Neural progenitor cell (in vitro differentiated cells): ENCODE measurements at regions not wholly inside any gene's neighbourhood (a gene's known extent, or its start where the extent isn't known, plus 50 kb on each side); places are given as distances from the start of the nearest gene placed in this dataset.

Experiments
- DNase-seq: peaks from one replicate; pipeline ENCODE4 v3.0.0-alpha.2; 2016; ENCODE audit warnings: low spot score
- H2AFZ ChIP-seq: fragments of 200-600 bp; sonication (generic); replicated peaks from 2 replicates; pipeline ENCODE4 v1.6.1; 2016; ENCODE audit warnings: antibody characterized with exemption
- H3F3A ChIP-seq: fragments of 200-600 bp; sonication (generic); 2 replicates; pipeline ENCODE4 v1.6.1; 2016; ENCODE audit warnings: antibody characterized with exemption, low read depth
- H3K27ac ChIP-seq: fragments of 200-600 bp; sonication (generic); 2 replicates; pipeline ENCODE4 v1.5.1; 2016; ENCODE audit warnings: mild to moderate bottlenecking
- H3K27me3 ChIP-seq: fragments of 200-600 bp; sonication (generic); 2 replicates; pipeline ENCODE4 v1.6.1; 2016; ENCODE audit warnings: mild to moderate bottlenecking, moderate library complexity
- H3K36me3 ChIP-seq: fragments of 200-600 bp; sonication (generic); 2 replicates; pipeline ENCODE4 v1.5.1; 2016
- H3K4me1 ChIP-seq: fragments of 200-600 bp; sonication (generic); 2 replicates; pipeline ENCODE4 v1.6.1; 2016; ENCODE audit warnings: mixed run types
- H3K4me2 ChIP-seq: fragments of 200-600 bp; sonication (generic); 2 replicates; pipeline ENCODE4 v1.6.1; 2016
- H3K4me3 ChIP-seq: fragments of 200-600 bp; sonication (generic); 2 replicates; pipeline ENCODE4 v1.5.1; 2016
- H3K79me2 ChIP-seq: fragments of 200-600 bp; sonication (generic); 2 replicates; pipeline ENCODE4 v1.6.1; 2016; ENCODE audit warnings: low read depth
- H3K9ac ChIP-seq: fragments of 200-600 bp; sonication (generic); 2 replicates; pipeline ENCODE4 v1.6.1; 2016
- H3K9me3 ChIP-seq: fragments of 200-600 bp; sonication (generic); 2 replicates; pipeline ENCODE4 v1.5.1; 2016; ENCODE audit warnings: low read depth
- H4K20me1 ChIP-seq: fragments of 200-600 bp; sonication (generic); 2 replicates; pipeline ENCODE4 v1.6.1; 2016; ENCODE audit warnings: low read depth
- H3K27ac Mint-ChIP-seq: 3 replicates; pipeline ENCODE4 v1.8.0; 2021; ENCODE audit warnings: mixed read lengths
- H3K27me3 Mint-ChIP-seq: 2 replicates; pipeline ENCODE4 v1.8.0; 2022; ENCODE audit warnings: low read depth, mild to moderate bottlenecking, inconsistent platforms, moderate library complexity, mixed read lengths; ENCODE audit not compliant: insufficient read depth
- H3K36me3 Mint-ChIP-seq: 3 replicates; pipeline ENCODE4 v1.8.0; 2021; ENCODE audit warnings: mixed read lengths
- H3K4me1 Mint-ChIP-seq: 3 replicates; pipeline ENCODE4 v1.8.0; 2021; ENCODE audit warnings: mixed read lengths
- H3K4me3 Mint-ChIP-seq: 3 replicates; pipeline ENCODE4 v1.8.0; 2021; ENCODE audit warnings: mild to moderate bottlenecking, moderate library complexity, mixed read lengths
- H3K9me3 Mint-ChIP-seq: 3 replicates; pipeline ENCODE4 v1.8.0; 2020; ENCODE audit warnings: mixed read lengths
- EZH2 ChIP-seq: fragments of 200-600 bp; sonication (generic); IDR thresholded peaks from 2 replicates; pipeline ENCODE4 v1.6.1; 2017; ENCODE audit warnings: antibody characterized with exemption, mild to moderate bottlenecking, moderate library complexity
- EZH2phosphoT487 ChIP-seq: fragments of 200-600 bp; sonication (generic); IDR thresholded peaks from 2 replicates; pipeline ENCODE4 v1.6.1; 2017; ENCODE audit warnings: antibody characterized with exemption
- TF ChIP-seq, protein P1 (sequence below): fragments of 200-600 bp; sonication (generic); IDR thresholded peaks from 2 replicates; pipeline ENCODE4 v1.5.1; 2017; ENCODE audit warnings: antibody characterized with exemption, mild to moderate bottlenecking

DNA sequence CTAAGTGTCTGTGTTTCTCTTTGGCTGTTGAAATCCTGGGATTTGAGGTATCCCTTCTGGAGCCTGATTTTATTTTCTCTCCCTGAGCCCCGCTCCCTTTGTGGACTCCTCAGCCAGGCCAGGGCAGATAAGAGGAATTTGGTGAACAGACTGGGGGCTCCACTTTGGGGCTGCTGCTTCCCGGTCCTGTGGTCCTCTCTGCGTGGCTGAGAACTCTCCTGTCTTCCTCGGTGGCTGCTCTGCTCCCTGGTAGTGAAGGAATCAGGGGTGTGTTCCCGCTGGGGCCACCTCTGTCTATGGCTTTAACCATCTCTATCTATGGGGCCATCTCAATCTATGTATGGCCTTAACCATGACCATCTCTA, 71.7 kb upstream of the SH3PXD2B start:
- TF ChIP-seq, protein P1, sequence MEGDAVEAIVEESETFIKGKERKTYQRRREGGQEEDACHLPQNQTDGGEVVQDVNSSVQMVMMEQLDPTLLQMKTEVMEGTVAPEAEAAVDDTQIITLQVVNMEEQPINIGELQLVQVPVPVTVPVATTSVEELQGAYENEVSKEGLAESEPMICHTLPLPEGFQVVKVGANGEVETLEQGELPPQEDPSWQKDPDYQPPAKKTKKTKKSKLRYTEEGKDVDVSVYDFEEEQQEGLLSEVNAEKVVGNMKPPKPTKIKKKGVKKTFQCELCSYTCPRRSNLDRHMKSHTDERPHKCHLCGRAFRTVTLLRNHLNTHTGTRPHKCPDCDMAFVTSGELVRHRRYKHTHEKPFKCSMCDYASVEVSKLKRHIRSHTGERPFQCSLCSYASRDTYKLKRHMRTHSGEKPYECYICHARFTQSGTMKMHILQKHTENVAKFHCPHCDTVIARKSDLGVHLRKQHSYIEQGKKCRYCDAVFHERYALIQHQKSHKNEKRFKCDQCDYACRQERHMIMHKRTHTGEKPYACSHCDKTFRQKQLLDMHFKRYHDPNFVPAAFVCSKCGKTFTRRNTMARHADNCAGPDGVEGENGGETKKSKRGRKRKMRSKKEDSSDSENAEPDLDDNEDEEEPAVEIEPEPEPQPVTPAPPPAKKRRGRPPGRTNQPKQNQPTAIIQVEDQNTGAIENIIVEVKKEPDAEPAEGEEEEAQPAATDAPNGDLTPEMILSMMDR = no peak
- TF ChIP-seq EZH2phosphoT487 (no peak), EZH2 (no peak)
- H3K4me3 Mint-ChIP-seq = no peak overlapping the region
- H3K9ac ChIP-seq = no peak overlapping the region
- no peak overlapping the region for H3K27ac ChIP-seq
- no peaks in the 10 kb centered on the region for H3K9me3 ChIP-seq
- H3K4me3 ChIP-seq = no peak overlapping the region
- H3K36me3 ChIP-seq = no peaks in the 10 kb centered on the region
- H3K79me2 ChIP-seq = no peaks in the 10 kb centered on the region
- H4K20me1 ChIP-seq = no peaks in the 10 kb centered on the region
- H3F3A ChIP-seq = no peaks in the 10 kb centered on the region
- H3K9me3 Mint-ChIP-seq = peaks cover 10% of the 10 kb centered on the region
- no peak for DNase-seq
- no peaks in the 10 kb centered on the region for H3K27me3 ChIP-seq
- peaks cover 4% of the 10 kb centered on the region for H3K27me3 Mint-ChIP-seq
- no peaks in the 10 kb centered on the region for H3K4me1 ChIP-seq
- H3K4me2 ChIP-seq = no peak overlapping the region
- no peaks in the 10 kb centered on the region for H3K4me1 Mint-ChIP-seq
- peak overlapping the region; percentile 26 for H2AFZ ChIP-seq
- no peaks in the 10 kb centered on the region for H3K36me3 Mint-ChIP-seq
- no peak overlapping the region for H3K27ac Mint-ChIP-seq

DNA sequence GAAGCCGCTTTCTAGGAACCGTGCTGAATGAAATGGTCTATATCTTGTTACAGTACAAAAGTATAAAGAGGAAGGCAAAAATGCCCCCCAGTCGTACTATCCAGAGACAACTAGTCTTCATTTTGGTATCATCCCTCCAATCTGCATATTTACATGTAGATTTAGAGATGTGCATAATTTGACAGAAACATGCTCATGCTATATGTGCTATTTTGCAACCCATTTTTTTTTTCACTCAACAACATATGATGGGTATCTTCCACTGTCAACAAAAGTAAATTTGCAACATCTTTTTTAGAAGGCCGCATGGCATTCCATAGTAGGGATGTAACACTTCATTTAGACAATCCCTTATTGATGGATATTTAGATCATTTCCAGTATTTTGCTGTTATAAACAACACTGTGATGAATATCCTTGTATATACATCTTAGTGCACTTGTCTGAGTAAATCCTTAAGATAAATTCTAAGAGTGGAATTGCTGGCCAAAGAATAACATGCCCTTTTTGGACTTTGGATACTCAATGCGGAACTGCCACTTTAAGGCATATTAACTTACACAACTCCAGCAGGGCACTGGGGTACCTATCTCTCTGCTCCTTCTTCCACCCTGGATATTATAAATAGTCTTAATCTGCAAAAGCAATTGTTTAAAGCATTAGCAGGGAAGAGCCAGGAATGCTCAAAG, 71.1 kb upstream of the SH3PXD2B start:
- Histone ChIP-seq H2AFZ (peak overlapping the region; percentile 26), H3K79me2 (no peaks in the 10 kb centered on the region), H3K4me1 (no peaks in the 10 kb centered on the region), H3F3A (no peaks in the 10 kb centered on the region), H3K4me3 (no peak overlapping the region), H3K4me2 (no peak overlapping the region), H3K36me3 (no peaks in the 10 kb centered on the region), H4K20me1 (no peaks in the 10 kb centered on the region), H3K9ac (no peak overlapping the region), H3K9me3 (no peaks in the 10 kb centered on the region), H3K27me3 (no peaks in the 10 kb centered on the region), H3K27ac (no peak overlapping the region)
- DNase-seq = no peak
- Mint-ChIP-seq H3K27ac (no peak overlapping the region), H3K27me3 (peaks cover 4% of the 10 kb centered on the region), H3K4me3 (no peak overlapping the region), H3K4me1 (no peaks in the 10 kb centered on the region), H3K36me3 (no peaks in the 10 kb centered on the region), H3K9me3 (peaks cover 14% of the 10 kb centered on the region)
- TF ChIP-seq EZH2 = no peak
- TF ChIP-seq, protein P1 = no peak
- TF ChIP-seq EZH2phosphoT487 = no peak

DNA sequence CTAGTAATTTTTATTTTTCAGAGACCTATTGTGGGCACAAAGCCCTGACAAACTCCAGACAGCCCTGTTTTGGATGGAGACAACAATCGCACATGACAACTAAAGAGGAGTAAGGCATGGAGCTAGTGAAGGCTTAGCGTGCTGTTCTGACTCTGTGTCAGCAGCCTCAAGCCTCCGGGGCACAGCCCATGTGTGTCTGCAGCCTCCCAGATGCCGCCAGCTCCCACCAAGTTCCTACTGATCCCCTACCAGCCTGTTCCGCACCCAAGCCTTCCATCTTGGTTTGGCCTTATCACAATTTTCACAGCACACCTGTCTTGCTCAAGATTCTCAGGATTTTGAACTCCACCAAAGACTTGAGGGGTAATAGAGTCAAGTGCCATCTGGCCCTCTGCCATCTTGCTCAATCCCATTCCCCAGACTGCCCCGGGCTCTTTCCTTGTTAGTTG, 70.3 kb upstream of the SH3PXD2B start:
- Mint-ChIP-seq H3K9me3 (peaks cover 14% of the 10 kb centered on the region), H3K4me3 (no peak overlapping the region), H3K4me1 (no peaks in the 10 kb centered on the region), H3K36me3 (no peaks in the 10 kb centered on the region), H3K27ac (no peak overlapping the region), H3K27me3 (peaks cover 4% of the 10 kb centered on the region)
- TF ChIP-seq EZH2 (no peak), EZH2phosphoT487 (no peak)
- TF ChIP-seq, protein P1 = no peak
- Histone ChIP-seq H3K9me3 (no peaks in the 10 kb centered on the region), H3K4me3 (no peak overlapping the region), H3K4me2 (no peak overlapping the region), H3K36me3 (no peaks in the 10 kb centered on the region), H3F3A (no peaks in the 10 kb centered on the region), H3K9ac (no peak overlapping the region), H3K27me3 (no peaks in the 10 kb centered on the region), H3K27ac (no peak overlapping the region), H2AFZ (no peak overlapping the region), H3K79me2 (no peaks in the 10 kb centered on the region), H3K4me1 (no peaks in the 10 kb centered on the region), H4K20me1 (no peaks in the 10 kb centered on the region)
- no peak for DNase-seq
